BE2C (cell line): ENCODE measurements at regions not wholly inside any gene's neighbourhood (a gene's known extent, or its start where the extent isn't known, plus 50 kb on each side); places are given as distances from the start of the nearest gene placed in this dataset.

Experiments used
- DNase-seq: peaks from one replicate; pipeline ENCODE4 v3.0.0-alpha.2; 2020
- H3K27me3 ChIP-seq: fragments of 250-450 bp; sonication (Bioruptor Pico); 2 replicates; pipeline ENCODE4 v1.5.1; 2020; ENCODE audit warnings: mild to moderate bottlenecking
- H3K36me3 ChIP-seq: fragments of 250-450 bp; sonication (Bioruptor Pico); 2 replicates; pipeline ENCODE4 v1.5.1; 2020; ENCODE audit warnings: mild to moderate bottlenecking
- H3K4me1 ChIP-seq: fragments of 250-450 bp; sonication (Bioruptor Pico); 2 replicates; pipeline ENCODE4 v1.5.1; 2020
- H3K4me3 ChIP-seq: 2 replicates; pipeline ENCODE4 v1.5.1; 2011; ENCODE audit warnings: low read depth, low read length
- H3K9me3 ChIP-seq: fragments of 250-450 bp; sonication (Bioruptor Pico); 2 replicates; pipeline ENCODE4 v1.5.1; 2020
- CTCF ChIP-seq: IDR thresholded peaks from 2 replicates; pipeline ENCODE4 v1.5.1; 2012; ENCODE audit warnings: mild to moderate bottlenecking, low read depth, low read length

GRCh38 chr6:15008269-15008668 is 237.6 kb upstream of the JARID2 start:
- Histone ChIP-seq H3K4me3 (no peak overlapping the region), H3K4me1 (no peaks in the 10 kb centered on the region), H3K27me3 (no peaks in the 10 kb centered on the region), H3K36me3 (no peaks in the 10 kb centered on the region), H3K9me3 (no peaks in the 10 kb centered on the region)
- TF ChIP-seq CTCF: no peak
- DNase-seq: no peak

- TF ChIP-seq CTCF: no peak
- H3K9me3 ChIP-seq: no peaks in the 10 kb centered on the region
- no peak overlapping the region for H3K4me3 ChIP-seq
- no peaks in the 10 kb centered on the region for H3K27me3 ChIP-seq
- H3K36me3 ChIP-seq: no peaks in the 10 kb centered on the region
- DNase-seq: no peak
- H3K4me1 ChIP-seq: no peaks in the 10 kb centered on the region; the same call in 1 of the 2 replicates
Measured at GRCh38 chr6:15014958-15015357, 230.9 kb upstream of the JARID2 start.

GRCh38 chr6:15016813-15017212 is 229.1 kb upstream of the JARID2 start:
- Histone ChIP-seq H3K4me3 (no peak overlapping the region), H3K9me3 (no peaks in the 10 kb centered on the region), H3K4me1 (no peaks in the 10 kb centered on the region; the same call in 1 of the 2 replicates), H3K27me3 (no peaks in the 10 kb centered on the region), H3K36me3 (no peaks in the 10 kb centered on the region)
- no peak for DNase-seq
- TF ChIP-seq CTCF: no peak

- H3K4me3 ChIP-seq: no peak overlapping the region
- DNase-seq: peak; percentile 24
- H3K36me3 ChIP-seq: no peaks in the 10 kb centered on the region
- no peaks in the 10 kb centered on the region; the same call in 1 of the 2 replicates for H3K4me1 ChIP-seq
- H3K9me3 ChIP-seq: no peaks in the 10 kb centered on the region
- no peak for TF ChIP-seq CTCF
- no peaks in the 10 kb centered on the region for H3K27me3 ChIP-seq
Measured at GRCh38 chr6:15017261-15017660, 228.6 kb upstream of the JARID2 start.

- Histone ChIP-seq H3K9me3 (no peaks in the 10 kb centered on the region), H3K27me3 (no peaks in the 10 kb centered on the region), H3K4me3 (no peak overlapping the region), H3K4me1 (no peaks in the 10 kb centered on the region; the same call in 1 of the 2 replicates), H3K36me3 (no peaks in the 10 kb centered on the region)
- TF ChIP-seq CTCF: no peak
- DNase-seq: no peak
Measured at GRCh38 chr6:15017803-15018202, 228.1 kb upstream of the JARID2 start.

GRCh38 chr6:15020119-15020770 is 225.6 kb upstream of the JARID2 start:
- no peak for DNase-seq
- H3K4me3 ChIP-seq: no peak overlapping the region
- TF ChIP-seq CTCF: no peak

More at GRCh38 chr6:15020119-15020770, 225.6 kb upstream of the JARID2 start:
- Histone ChIP-seq H3K4me1 (no peaks in the 10 kb centered on the region; the same call in 1 of the 2 replicates), H3K36me3 (no peaks in the 10 kb centered on the region), H3K9me3 (no peaks in the 10 kb centered on the region), H3K27me3 (no peaks in the 10 kb centered on the region)
